Esophagus muscularis mucosa (tissue), 4 donors: ENCODE measurements at regions not wholly inside any gene's neighbourhood (a gene's known extent, or its start where the extent isn't known, plus 50 kb on each side); places are given as distances from the start of the nearest gene placed in this dataset.

Experiments used
- CTCF ChIP-seq, 3 experiments: fragments of 200-600 bp in 2 of 3; fragments of 450-650 bp in 1 of 3; sonication (generic) in 2 of 3; IDR thresholded peaks; one replicate each; pipeline ENCODE4 v1.5.1; 2017 to 2019; ENCODE audit warnings: antibody characterized with exemption in 3 of 3, mild to moderate bottlenecking in 2 of 3, moderate library complexity in 1 of 3
- EP300 ChIP-seq: sonication (generic); formaldehyde crosslinking; IDR thresholded peaks from one replicate; pipeline ENCODE4 v1.6.1; 2017; ENCODE audit warnings: antibody characterized with exemption
- POLR2A ChIP-seq: fragments of 450-650 bp; IDR thresholded peaks from one replicate; pipeline ENCODE4 v1.6.1; 2017; ENCODE audit warnings: antibody characterized with exemption, moderate library complexity, mild to moderate bottlenecking, low read depth

GRCh38 chr2:11989354-11989703 lies 242.9 kb downstream of the LPIN1 start:
- TF ChIP-seq CTCF (IDR thresholded peaks at IDR 0.05) (no peak), POLR2A (no peak), EP300 (no peak)
